Stimulated activated CD8-positive, alpha-beta memory T cell treated with anti-CD3 and anti-CD28 coated beads, Interleukin-2, amount 100 ng/mL, for 48 hours (primary cell): ENCODE measurements at regions not wholly inside any gene's neighbourhood (a gene's known extent, or its start where the extent isn't known, plus 50 kb on each side); places are given as distances from the start of the nearest gene placed in this dataset.
"Not testable (repeated sequence)": the region's sequence is repeated elsewhere in the genome, so short reads cannot be mapped to it uniquely, and the experiment has no call there.

ENCODE experiments used
- DNase-seq, 2 donors: peaks; one replicate each; pipeline ENCODE4 v3.0.0-alpha.2; 2020; ENCODE audit warnings: low read depth in 2 of 2

- no peak for DNase-seq
Measured at GRCh38 chr5:142405814-142406395, 81.1 kb upstream of the SPRY4 start.

DNA sequence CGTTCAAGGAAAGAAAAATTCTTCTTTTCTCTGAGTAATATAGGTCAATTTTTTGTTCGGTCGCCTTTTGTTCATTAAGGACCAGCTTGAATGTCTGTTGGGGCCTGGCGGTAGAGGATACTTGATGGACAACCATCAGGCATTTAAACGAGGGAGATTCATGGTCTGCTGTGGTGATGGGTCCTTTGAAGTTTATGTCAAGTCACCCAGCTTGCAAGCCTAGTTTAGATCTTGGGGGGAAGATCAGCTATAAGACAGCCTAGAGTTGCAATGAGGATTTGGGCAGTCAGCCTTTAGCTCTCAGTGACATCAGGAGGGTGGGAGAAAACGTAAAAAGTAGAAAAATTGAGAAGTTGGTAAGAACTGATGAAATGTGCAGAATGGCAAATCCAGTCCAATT lies 80.2 kb upstream of the SPRY4 start:
- no peak for DNase-seq

- no peak for DNase-seq
Measured at GRCh38 chr5:142404046-142404477, 79.2 kb upstream of the SPRY4 start.

DNA sequence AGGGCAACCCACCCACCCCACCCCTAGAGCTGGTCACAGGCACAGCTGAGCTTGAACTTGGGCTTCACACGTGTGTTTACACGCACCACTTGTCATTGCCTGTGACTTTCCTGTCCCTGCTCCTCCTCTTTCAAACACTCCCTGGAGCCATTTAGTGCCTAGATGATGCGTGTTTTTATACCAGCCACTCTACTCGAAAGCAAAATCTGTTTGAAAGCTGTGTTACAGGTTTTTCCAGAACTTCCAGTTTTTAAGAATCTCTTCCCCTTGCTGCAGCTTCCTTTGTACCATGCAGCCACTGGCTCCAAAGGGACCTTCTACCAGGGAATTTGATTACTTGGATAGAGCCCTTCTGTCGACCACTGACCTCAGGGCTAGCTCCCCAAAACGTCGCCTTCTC lies 78.8 kb upstream of the SPRY4 start:
- no peak for DNase-seq

DNA sequence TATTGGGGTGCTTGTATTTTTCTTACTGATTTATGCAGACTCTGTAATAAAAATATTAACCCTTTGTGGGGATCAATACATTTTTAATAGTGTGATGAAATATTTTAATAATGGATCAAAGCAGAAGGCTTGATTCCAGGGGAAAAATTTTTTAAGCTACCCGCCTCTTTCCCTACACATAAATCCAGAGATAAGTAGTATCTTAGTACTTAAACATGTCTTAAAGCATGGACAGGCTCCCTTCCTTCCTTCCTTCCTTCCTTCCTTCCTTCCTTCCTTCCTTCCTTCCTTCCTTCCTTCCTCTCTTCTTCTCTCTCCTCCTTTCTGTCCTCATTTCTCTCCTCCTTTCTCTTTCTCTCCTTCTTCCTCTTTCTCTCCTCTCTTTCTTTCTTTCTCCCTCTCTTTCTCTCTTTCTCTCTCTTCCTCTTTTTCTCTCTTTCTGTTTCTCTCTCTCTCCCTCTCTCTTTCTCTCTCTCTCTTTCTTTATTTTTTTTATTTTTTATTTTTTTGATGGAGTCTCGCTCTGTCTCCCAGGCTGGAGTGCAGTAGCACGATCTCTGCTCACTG lies 78.0 kb upstream of the SPRY4 start:
- no peak for DNase-seq

DNA sequence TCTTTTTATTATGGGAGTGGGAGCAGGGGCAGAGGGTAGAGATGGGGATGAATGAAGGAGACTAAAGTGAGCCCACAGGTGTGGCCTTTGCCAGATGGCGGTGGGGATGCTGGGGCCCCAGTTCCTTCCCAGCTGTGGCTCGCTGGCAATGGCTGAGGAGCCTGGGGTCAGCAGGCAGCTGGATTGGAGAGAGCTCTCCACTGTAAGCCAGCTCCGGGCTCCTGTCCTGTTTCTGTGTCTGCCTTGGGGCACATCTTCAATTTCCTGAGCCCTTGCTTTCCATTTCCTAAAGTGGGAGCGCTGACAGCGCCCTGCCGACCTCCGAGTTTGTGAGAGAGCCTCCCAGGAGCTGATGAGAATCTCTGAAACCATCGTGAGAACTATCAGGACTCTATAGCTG lies 75.6 kb upstream of the SPRY4 start:
- no peak for DNase-seq

DNA sequence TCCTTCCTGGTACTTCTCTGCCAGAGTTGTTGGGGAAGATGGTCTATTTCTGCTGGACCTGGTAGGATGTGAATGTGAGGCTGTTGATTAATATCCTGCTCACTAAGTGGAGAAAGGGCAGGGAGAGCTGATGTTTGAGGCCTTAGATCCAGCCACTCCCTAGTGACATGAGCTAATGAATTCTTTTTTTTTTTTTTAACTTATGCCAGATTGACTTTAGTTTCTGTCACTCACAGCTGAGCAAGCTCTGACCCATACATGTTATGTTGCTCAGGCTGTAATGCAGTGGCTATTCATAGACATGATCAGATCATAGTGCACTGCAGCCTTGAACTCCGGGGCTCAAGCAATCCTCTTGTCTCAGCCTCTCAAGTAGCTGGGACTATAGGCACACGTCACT lies 75.1 kb upstream of the SPRY4 start:
- no peak for DNase-seq

DNA sequence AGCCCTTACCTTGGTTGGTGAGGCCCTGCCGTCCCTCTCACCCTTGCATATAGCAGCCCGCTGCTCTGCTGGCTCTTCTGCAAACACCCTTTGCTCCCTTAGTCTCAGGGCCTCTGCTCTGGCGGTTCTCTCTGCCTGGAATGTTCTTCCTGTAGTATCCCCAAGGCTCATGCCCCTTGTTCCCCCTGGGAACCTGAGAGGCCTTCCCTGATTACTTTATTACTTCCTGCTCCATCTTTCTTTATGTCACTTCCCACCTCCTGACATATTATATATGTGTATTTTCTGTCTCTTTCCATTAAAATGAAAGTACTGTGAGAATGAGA lies 73.9 kb upstream of the SPRY4 start:
- no peak for DNase-seq

GRCh38 chr5:142398011-142398729 lies 73.3 kb upstream of the SPRY4 start:
- not testable (repeated sequence) for DNase-seq

DNA sequence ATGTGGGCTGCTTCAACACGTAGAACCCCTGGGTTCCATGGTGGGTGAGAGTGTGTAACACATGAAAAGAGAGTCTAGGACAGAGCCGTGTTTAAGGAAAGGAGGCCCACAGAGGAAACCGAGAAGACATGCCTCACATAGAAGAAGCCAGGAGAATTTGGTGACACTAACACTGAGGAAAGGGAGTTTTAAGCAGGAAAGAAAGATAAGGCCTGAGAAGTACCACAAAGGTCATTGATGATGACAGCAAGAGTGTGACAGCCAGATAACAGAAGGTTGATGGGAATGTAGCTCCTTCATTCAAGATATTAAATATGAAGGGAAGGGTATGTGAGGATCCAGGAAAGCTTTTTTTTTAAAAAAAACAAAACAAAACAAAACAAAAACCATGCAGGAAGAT lies 72.4 kb upstream of the SPRY4 start:
- DNase-seq: no peak

DNA sequence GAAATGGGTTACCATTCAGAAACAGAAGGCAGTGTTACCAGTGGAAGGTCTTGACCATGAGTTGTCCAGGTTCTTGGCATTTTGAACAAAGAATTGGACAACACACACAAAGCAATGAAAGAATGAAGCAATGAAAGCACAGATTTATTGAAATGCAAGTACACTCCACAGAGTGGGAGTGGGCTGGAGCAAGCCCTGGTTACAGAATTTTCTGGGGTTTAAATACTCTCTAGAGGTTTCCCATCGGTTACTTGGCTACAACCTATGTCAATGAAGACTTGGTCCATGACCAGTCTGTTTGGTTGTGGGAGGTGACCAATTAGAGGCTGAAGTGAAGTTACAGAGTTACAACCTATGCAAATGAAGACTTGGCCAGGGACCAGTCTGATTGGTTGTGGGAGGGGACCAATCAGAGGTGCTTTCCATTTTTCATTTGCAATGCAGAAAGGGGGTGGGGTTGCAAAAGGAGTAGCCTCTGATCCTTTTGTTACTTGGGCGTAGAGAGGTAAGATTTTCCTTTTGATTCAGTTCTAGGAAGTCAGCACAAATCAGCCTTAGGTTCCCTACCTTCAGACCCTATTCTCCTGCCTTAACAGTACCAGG lies 71.7 kb upstream of the SPRY4 start:
- no peak for DNase-seq

GRCh38 chr5:142395334-142395733 lies 70.5 kb upstream of the SPRY4 start:
- DNase-seq: no peak

DNA sequence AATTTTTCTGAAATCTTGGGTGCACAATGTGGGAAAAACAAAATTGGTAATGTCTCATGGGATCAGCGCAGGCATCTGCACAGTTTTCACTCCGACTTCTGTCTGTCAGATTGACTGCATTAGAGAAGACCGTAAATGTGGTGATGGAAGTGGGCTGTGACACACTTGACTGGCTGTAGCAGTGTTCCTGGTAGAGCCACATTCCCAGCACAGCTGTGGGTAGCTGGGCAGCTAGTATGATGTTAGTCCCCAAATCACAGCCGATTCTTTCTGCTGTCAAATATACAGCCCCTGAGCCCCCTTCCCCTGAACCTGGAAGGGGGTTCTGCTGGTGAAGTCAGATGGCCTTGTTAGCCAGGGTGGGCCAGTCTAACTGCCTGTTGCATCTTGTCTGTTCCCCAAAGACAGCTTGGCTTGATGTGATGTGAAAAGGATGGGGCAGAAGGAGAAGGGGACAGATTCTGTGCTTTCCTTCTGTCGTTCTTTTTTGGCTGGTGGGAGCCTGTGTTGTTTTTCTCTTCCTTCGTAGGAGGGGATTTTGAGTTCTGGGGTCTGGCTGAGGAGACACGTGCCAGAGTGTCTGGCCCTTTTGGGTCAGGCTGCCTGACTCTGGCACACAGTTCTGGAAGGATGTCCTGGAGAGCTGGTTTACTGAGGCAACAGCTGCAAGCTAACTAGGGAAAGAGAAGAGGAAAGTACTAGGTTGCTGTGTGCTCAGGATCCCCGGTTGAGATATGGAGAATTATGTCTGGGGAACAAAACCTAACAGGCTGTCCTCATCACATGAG lies 66.4 kb upstream of the SPRY4 start:
- DNase-seq: no peak

DNA sequence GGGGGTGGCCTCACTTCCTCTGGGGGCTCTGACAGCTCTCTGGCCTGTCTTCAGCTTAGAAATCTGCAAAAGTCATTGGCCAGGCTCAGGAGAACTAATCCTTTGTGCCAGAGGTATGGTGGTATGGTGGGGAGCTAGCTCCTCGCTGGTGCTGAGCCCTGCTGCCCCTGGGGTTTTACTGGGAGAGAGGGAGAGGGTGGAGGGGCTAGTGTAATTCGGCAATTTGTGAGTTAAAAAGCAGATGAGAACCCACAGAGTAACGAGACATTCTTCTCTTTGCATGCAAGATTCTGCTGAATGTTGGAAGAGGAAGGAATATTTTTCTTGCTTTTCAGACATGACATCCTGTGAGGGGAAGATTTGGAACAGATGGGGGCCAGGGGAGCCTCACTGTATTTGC lies 65.5 kb upstream of the SPRY4 start:
- DNase-seq: no peak

DNA sequence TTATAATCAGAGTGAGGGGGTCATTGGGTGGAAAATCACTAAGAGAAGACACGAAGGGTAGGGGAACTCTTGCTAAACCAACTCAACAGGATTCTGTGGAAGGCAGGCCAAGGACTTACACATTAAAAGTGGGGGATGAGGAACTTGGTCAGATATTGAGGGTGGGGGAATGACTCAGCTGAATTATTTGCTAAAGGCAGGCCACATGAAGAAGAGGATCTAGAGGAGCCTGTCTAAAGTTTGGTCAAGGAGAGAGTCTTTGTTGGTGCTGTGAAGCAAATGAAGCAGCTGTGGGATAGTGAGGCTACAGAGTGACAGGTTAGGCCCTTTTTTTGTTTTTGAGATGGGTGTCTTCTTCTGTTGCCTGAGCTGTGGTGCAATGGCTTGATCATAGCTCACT lies 63.9 kb upstream of the SPRY4 start:
- no peak for DNase-seq

GRCh38 chr5:142387024-142387682 lies 62.3 kb upstream of the SPRY4 start:
- no peak for DNase-seq

GRCh38 chr5:142386137-142387023 lies 61.6 kb upstream of the SPRY4 start:
- DNase-seq: no peak

- DNase-seq: no peak
Measured at GRCh38 chr5:142385194-142385593, 60.4 kb upstream of the SPRY4 start.

DNA sequence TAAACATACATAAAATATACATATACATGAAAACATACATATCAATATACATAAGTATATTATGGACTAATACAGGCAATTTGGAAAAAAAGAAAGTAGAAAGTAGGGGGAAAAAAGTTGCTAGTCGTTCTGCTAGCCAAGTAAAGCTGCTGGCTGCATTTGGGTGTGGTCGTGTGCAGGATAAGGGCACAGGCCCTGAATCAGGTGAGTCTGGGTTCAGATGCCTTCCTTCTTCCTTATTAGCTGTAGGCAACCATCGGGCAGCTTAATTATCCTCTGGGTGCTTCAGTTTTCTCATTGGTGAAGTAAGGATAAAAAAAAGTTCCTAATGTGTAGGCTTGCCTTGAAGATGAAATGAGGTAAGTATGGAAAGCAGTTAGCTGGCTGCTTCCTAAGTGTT lies 59.2 kb upstream of the SPRY4 start:
- DNase-seq: no peak

GRCh38 chr5:142382186-142382585 lies 57.4 kb upstream of the SPRY4 start:
- DNase-seq: no peak
